ENCODE measurements at regions not wholly inside any gene's neighbourhood (a gene's known extent, or its start where the extent isn't known, plus 50 kb on each side); places are given as distances from the start of the nearest gene placed in this dataset.

- Histone ChIP-seq H3K9me3 (no peaks in the 10 kb centered on the region), H3K4me1 (peaks cover 0 to 22% (median 10%) of the 10 kb centered on the region in 12 donors), H3K36me3 (no peaks in the 10 kb centered on the region), H3K4me3 (no peak overlapping the region), H3K27me3 (no peaks in the 10 kb centered on the region), H3K27ac (peak overlapping the region in 3 of 12 donors; percentile 9 to 31 (median 23))
- no peak for DNase-seq
- ATAC-seq, result no peak
- TF ChIP-seq POLR2A (IDR thresholded peaks at IDR 0.05), result no peak
- TF ChIP-seq CTCF (IDR thresholded peaks at IDR 0.05), result no peak
- intact Hi-C loops (cut with DNase I), result no loop called here
- 63 to 68% (median 66%) methylated on average over 2 of the region's 2 CpGs for WGBS, 4 donors
Observed at GRCh38 chr3:147655236-147655635, 246.1 kb downstream of the ZIC1 start.

- peak in 3 of 4 donors; percentile 17 to 62 (median 53) for ATAC-seq
- no peak overlapping the region for H3K27ac ChIP-seq
Observed at GRCh38 chr3:147656023-147656422, 246.9 kb downstream of the ZIC1 start.

GRCh38 chr3:147661916-147662315 lies 252.8 kb downstream of the ZIC1 start:
- no peaks in the 10 kb centered on the region for H3K27me3 ChIP-seq
- H3K27ac ChIP-seq, result no peak overlapping the region
- H3K36me3 ChIP-seq, result no peaks in the 10 kb centered on the region
- no peak overlapping the region for H3K4me3 ChIP-seq
- no peaks in the 10 kb centered on the region for H3K4me1 ChIP-seq
- no peaks in the 10 kb centered on the region for H3K9me3 ChIP-seq
- DNase-seq (no peak), ATAC-seq (no peak)
- intact Hi-C loops (cut with DNase I), result no loop called here
- WGBS, 4 donors, result 52 to 68% (median 62%) methylated on average over 3 of the region's 3 CpGs
- no peak for TF ChIP-seq CTCF (IDR thresholded peaks at IDR 0.05)

More at GRCh38 chr3:147656023-147656422, 246.9 kb downstream of the ZIC1 start:
- TF ChIP-seq CTCF (IDR thresholded peaks at IDR 0.05) (no peak), POLR2A (IDR thresholded peaks at IDR 0.05) (no peak)
- Histone ChIP-seq H3K4me1 (peaks cover 0 to 22% (median 10%) of the 10 kb centered on the region in 12 donors), H3K9me3 (no peaks in the 10 kb centered on the region), H3K27me3 (no peaks in the 10 kb centered on the region), H3K36me3 (no peaks in the 10 kb centered on the region), H3K4me3 (no peak overlapping the region)
- DNase-seq, result no peak
- WGBS, 4 donors, result 40 to 50% (median 46%) methylated on average over 2 of the region's 2 CpGs
- intact Hi-C loops (cut with DNase I), result no loop called here

GRCh38 chr3:147662705-147663104 lies 253.5 kb downstream of the ZIC1 start:
- intact Hi-C loops (cut with DNase I), result no loop called here
- Histone ChIP-seq H3K27ac (no peak overlapping the region), H3K4me3 (no peak overlapping the region), H3K27me3 (no peaks in the 10 kb centered on the region), H3K9me3 (no peaks in the 10 kb centered on the region), H3K4me1 (no peaks in the 10 kb centered on the region), H3K36me3 (no peaks in the 10 kb centered on the region)
- TF ChIP-seq POLR2A (IDR thresholded peaks at IDR 0.05), result no peak
- no peak for TF ChIP-seq CTCF (IDR thresholded peaks at IDR 0.05)
- DNase-seq (no peak), ATAC-seq (no peak)
- WGBS, 4 donors, result 80 to 89% (median 85%) methylated on average over 1 of the region's 1 CpG
